GM19351 (cell line): ENCODE measurements at regions not wholly inside any gene's neighbourhood (a gene's known extent, or its start where the extent isn't known, plus 50 kb on each side); places are given as distances from the start of the nearest gene placed in this dataset.
A peak's percentile ranks its signal among the peaks of the same experiment; 100 is the strongest.
"Not testable (repeated sequence)": the region's sequence is repeated elsewhere in the genome, so short reads cannot be mapped to it uniquely, and the experiment has no call there.

Experiments
- ATAC-seq: cut with Tn5 transposase; IDR thresholded peaks from one replicate; pipeline ENCODE4 v1.9.1; 2021; ENCODE audit warnings: mild to moderate bottlenecking, moderate library complexity; ENCODE audit not compliant: unreplicated experiment

- ATAC-seq, result no peak
Measured at GRCh38 chr13:81283062-81283461, 942.1 kb upstream of the SPRY2 start.

DNA sequence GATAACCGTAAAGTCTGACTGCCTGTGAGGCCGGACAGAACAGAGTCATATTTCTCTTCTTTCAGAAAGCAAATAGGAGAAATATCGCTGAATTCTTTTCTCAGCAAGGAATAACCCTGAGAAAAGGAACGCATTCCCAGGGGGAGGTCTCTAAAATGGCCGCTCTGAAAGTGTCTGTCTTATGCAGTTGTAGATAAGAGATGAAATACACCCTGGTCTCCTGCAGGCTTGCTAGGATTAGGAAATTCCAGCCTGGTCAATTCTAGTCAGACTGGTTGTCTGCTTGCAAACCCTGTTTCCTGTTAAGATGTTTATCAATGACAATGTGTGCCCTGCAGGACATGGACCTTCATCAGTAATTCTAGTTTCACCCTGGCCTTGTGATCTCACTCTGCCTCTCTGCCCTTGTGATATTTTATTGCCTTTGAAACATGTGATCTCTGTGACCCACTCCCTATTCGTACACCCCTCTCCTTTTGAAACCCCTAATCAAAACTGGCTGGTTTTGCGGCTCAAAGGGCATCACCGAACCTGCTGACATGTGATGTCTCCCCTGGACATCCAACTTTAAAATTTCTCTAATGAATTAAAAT, 934.8 kb upstream of the SPRY2 start:
- no peak for ATAC-seq

GRCh38 chr13:81247711-81248110, 906.8 kb upstream of the SPRY2 start:
- ATAC-seq, result no peak

GRCh38 chr13:81246556-81246955, 905.6 kb upstream of the SPRY2 start:
- no peak for ATAC-seq

GRCh38 chr13:81244011-81244410, 903.1 kb upstream of the SPRY2 start:
- no peak for ATAC-seq

DNA sequence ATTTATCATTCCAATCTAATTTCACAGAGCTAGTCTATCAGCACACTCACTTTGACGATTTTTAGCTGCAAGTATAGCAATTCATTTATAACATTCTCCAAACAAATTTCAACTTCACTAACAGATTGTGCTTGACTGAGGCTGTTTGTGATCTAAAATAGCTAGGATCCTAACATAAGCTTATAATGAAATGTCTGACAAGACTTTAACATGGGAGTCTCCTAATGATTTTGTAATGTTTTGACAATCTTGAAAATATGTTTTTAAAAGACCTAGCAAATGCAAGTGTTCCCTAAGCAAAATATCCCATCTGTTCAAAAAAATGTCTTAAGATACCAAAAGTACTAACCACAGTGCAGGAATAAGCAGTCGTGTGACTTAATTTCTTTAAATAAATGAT, 889.5 kb upstream of the SPRY2 start:
- ATAC-seq, result no peak

GRCh38 chr13:81226830-81227229, 885.9 kb upstream of the SPRY2 start:
- ATAC-seq, result not testable (repeated sequence)

- no peak for ATAC-seq
Measured at GRCh38 chr13:81224209-81224833, 883.4 kb upstream of the SPRY2 start.

GRCh38 chr13:81223778-81224177, 882.9 kb upstream of the SPRY2 start:
- ATAC-seq, result no peak

- no peak for ATAC-seq
Measured at GRCh38 chr13:81211713-81212112, 870.8 kb upstream of the SPRY2 start.

DNA sequence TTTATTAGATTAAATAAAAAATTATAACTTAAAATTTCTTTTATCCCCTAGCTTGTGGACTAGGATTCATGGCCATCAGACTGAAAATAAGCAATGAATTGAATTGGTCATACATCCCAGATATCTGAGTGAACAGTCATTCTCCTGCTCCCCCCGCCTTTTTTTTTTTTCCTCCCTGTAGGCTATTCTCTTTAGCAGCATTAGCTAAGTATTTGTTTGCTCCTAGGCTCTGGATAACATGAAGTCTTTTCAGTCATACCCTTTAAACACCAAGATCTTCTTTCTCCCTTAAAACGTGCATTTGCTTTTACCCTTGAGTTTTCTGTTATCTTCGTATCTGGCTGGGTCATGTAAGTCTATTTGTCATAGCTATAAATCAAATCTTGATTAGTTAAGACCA, 866.7 kb upstream of the SPRY2 start:
- ATAC-seq, result no peak

DNA sequence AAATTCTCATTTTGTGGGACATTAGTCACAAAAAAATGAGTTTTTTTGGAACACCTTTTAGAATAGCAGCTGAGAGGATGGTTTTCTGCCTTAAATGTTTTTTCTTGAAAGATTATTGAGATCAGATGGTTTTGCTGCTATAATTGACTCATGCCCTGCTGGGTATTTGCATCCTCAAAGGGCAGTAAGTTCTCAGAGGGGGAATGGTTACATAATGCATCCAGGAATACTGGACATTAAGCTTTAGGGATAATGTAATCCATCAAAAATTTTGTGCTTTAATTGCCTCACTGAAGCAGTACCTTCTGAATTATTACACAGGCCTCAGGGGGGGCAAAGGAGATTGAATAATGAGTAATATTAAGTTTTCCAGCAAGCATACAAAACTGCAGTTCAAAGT, 866.3 kb upstream of the SPRY2 start:
- ATAC-seq, result no peak

DNA sequence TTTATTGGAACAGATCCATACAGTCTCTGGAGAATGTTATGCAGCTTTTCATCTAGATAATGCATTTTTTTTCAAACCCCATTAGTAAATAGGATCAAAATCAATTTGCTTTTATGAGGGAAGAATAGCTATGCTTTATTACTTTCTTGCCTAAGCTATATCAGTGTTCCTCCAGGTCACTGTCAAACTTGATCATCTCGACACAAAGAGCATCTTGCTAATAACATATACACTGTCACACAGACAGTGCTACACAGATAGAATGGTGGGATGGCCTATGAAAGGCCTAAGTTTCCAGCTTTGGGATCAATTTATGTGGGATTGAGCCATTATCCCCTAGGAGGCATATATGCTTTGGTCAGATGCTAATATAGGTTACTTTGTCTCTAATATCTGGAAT, 862.9 kb upstream of the SPRY2 start:
- ATAC-seq, result no peak

GRCh38 chr13:81199956-81200355, 859.0 kb upstream of the SPRY2 start:
- no peak for ATAC-seq

GRCh38 chr13:81197966-81198365, 857.0 kb upstream of the SPRY2 start:
- ATAC-seq, result no peak

GRCh38 chr13:81197483-81197882, 856.6 kb upstream of the SPRY2 start:
- ATAC-seq, result no peak

- no peak for ATAC-seq
Measured at GRCh38 chr13:81194362-81194761, 853.4 kb upstream of the SPRY2 start.

GRCh38 chr13:81184556-81185265, 843.8 kb upstream of the SPRY2 start:
- no peak for ATAC-seq

DNA sequence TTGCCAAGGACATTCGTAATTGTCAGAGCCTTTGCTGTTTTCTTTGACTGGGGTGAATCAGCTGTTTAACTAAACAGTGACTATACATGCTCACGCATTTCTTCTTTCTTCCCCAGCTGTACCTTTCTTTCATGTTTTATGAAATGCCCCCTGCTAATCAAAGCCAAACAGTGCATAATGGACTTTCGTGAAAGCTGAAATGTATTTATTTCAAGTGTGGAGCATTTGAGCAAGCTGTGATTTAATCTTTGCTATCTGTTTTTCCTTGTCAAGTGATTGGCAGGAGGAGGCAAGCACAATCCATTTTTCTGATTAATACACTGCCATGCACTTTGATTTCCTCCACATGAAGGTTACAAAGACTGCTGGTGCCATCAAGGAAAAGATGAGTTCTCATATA, 831.7 kb upstream of the SPRY2 start:
- no peak for ATAC-seq

- peak; percentile 84 for ATAC-seq
Measured at GRCh38 chr13:81171065-81171647, 830.2 kb upstream of the SPRY2 start.

- ATAC-seq, result not testable (repeated sequence)
Measured at GRCh38 chr13:81163823-81164222, 822.9 kb upstream of the SPRY2 start.

GRCh38 chr13:81153478-81153877, 812.6 kb upstream of the SPRY2 start:
- no peak for ATAC-seq
